GM23338 (cell line): ENCODE measurements at regions not wholly inside any gene's neighbourhood (a gene's known extent, or its start where the extent isn't known, plus 50 kb on each side); places are given as distances from the start of the nearest gene placed in this dataset.

Experiments
- ATAC-seq: fragments of 200-7000 bp; cut with Tn5 transposase; 3 replicates; pipeline ENCODE4 v1.9.1; 2020
- DNase-seq: peaks from one replicate; pipeline ENCODE4 v3.0.0-alpha.2; 2015; ENCODE audit warnings: low spot score
- H2AFZ ChIP-seq: fragments of 200-600 bp; sonication (generic); 2 replicates; pipeline ENCODE4 v1.8.0; 2016; ENCODE audit warnings: antibody characterized with exemption, mild to moderate bottlenecking, moderate library complexity
- H3F3A ChIP-seq: fragments of 200-600 bp; sonication (generic); replicated peaks from 2 replicates; pipeline ENCODE4 v1.8.0; 2017; ENCODE audit warnings: antibody characterized with exemption, mixed run types, low read depth
- H3K27ac ChIP-seq: fragments of 200-600 bp; sonication (generic); 2 replicates; pipeline ENCODE4 v1.6.1; 2016; ENCODE audit warnings: low read depth
- H3K27me3 ChIP-seq: fragments of 200-600 bp; sonication (generic); 2 replicates; pipeline ENCODE4 v1.8.0; 2016; ENCODE audit warnings: mild to moderate bottlenecking, mixed run types, moderate library complexity; ENCODE audit not compliant: insufficient read depth
- H3K36me3 ChIP-seq: fragments of 200-600 bp; sonication (generic); 2 replicates; pipeline ENCODE4 v1.8.0; 2016; ENCODE audit warnings: mild to moderate bottlenecking; ENCODE audit not compliant: insufficient read depth
- H3K4me1 ChIP-seq: fragments of 200-600 bp; sonication (generic); 2 replicates; pipeline ENCODE4 v1.8.0; 2016; ENCODE audit warnings: mild to moderate bottlenecking, moderate library complexity; ENCODE audit not compliant: insufficient read depth
- H3K4me2 ChIP-seq: fragments of 200-600 bp; sonication (generic); 2 replicates; pipeline ENCODE4 v1.7.1; 2017; ENCODE audit warnings: mixed run types
- H3K4me3 ChIP-seq: fragments of 200-600 bp; sonication (generic); 2 replicates; pipeline ENCODE4 v1.6.1; 2016; ENCODE audit warnings: mixed run types
- H3K79me2 ChIP-seq: fragments of 200-600 bp; sonication (generic); replicated peaks from 2 replicates; pipeline ENCODE4 v1.8.0; 2017; ENCODE audit warnings: mild to moderate bottlenecking; ENCODE audit not compliant: insufficient read depth
- H3K9me2 ChIP-seq: fragments of 200-600 bp; sonication (generic); 2 replicates; pipeline ENCODE4 v1.8.0; 2017; ENCODE audit not compliant: insufficient read depth
- H4K20me1 ChIP-seq: fragments of 200-600 bp; sonication (generic); replicated peaks from 2 replicates; pipeline ENCODE4 v1.8.0; 2017; ENCODE audit warnings: mild to moderate bottlenecking; ENCODE audit not compliant: insufficient read depth
- H3K27ac Mint-ChIP-seq: 2 replicates; pipeline ENCODE4 v1.8.0; 2020; ENCODE audit warnings: inconsistent platforms, mild to moderate bottlenecking, moderate library complexity, mixed read lengths
- H3K27me3 Mint-ChIP-seq: 3 replicates; pipeline ENCODE4 v1.8.0; 2022; ENCODE audit warnings: low read depth, mild to moderate bottlenecking, moderate library complexity, mixed read lengths, inconsistent platforms; ENCODE audit not compliant: insufficient read depth, poor library complexity
- H3K36me3 Mint-ChIP-seq: 3 replicates; pipeline ENCODE4 v1.8.0; 2021; ENCODE audit warnings: low read depth, mild to moderate bottlenecking, inconsistent platforms, moderate library complexity, mixed read lengths
- H3K4me1 Mint-ChIP-seq: 3 replicates; pipeline ENCODE4 v1.8.0; 2020; ENCODE audit warnings: mild to moderate bottlenecking, inconsistent platforms, mixed read lengths
- H3K4me3 Mint-ChIP-seq: 3 replicates; pipeline ENCODE4 v1.8.0; 2021; ENCODE audit warnings: moderate library complexity, mild to moderate bottlenecking, inconsistent platforms, mixed read lengths
- H3K9me3 Mint-ChIP-seq: 3 replicates; pipeline ENCODE4 v1.8.0; 2020; ENCODE audit warnings: moderate library complexity, mild to moderate bottlenecking, inconsistent platforms, mixed read lengths
- CREB1 ChIP-seq: fragments of 250-450 bp; sonication (Bioruptor Pico); IDR thresholded peaks from 2 replicates; pipeline ENCODE4 v1.5.0; 2020; ENCODE audit warnings: low read depth, mild to moderate bottlenecking, moderate library complexity
- JUNB ChIP-seq: IDR thresholded peaks from one replicate; pipeline ENCODE4 v1.6.1; 2016; ENCODE audit warnings: antibody characterized with exemption; ENCODE audit not compliant: unreplicated experiment
- NANOG ChIP-seq: IDR thresholded peaks from 2 replicates; pipeline ENCODE4 v1.6.1; 2016; ENCODE audit warnings: antibody characterized with exemption, borderline replicate concordance
- POLR2AphosphoS5 ChIP-seq: IDR thresholded peaks from 2 replicates; pipeline ENCODE4 v1.6.1; 2016; ENCODE audit warnings: antibody characterized with exemption, low read depth
- ZNF114 ChIP-seq: fragments of 250-450 bp; sonication (Bioruptor Pico); IDR thresholded peaks from 2 replicates; pipeline ENCODE4 v1.5.0; 2020; ENCODE audit warnings: mild to moderate bottlenecking, moderate library complexity
- TF ChIP-seq, protein P1 (sequence below): fragments of 250-450 bp; sonication (Bioruptor Pico); IDR thresholded peaks from 2 replicates; pipeline ENCODE4 v1.5.0; 2020; ENCODE audit warnings: mild to moderate bottlenecking, moderate library complexity

DNA sequence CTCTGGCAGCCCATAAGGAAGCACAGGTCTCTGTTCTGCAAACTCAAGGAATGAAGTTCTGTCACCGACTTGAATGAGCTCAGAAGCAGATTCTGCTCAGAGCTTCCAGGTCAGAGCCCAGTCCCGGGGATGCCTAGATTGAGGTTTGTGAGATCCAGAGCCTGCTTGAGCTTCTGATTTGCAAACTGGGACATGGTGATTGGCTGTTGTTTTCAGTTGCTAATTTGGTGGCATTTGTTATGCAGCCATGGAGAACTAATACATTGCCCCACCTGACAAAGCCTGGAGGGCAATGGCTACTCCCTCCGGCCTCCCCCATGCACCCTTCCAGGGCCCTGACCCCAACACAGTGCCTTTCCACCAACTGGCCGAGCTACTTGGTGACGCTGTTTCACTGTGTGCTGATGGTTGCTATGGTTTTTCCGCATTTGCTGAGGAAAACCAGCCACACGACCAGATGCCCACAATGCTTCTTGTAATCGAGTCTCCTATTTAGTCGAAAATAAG is 379.5 kb upstream of the ATP10A start (continued):
- TF ChIP-seq, protein P1, sequence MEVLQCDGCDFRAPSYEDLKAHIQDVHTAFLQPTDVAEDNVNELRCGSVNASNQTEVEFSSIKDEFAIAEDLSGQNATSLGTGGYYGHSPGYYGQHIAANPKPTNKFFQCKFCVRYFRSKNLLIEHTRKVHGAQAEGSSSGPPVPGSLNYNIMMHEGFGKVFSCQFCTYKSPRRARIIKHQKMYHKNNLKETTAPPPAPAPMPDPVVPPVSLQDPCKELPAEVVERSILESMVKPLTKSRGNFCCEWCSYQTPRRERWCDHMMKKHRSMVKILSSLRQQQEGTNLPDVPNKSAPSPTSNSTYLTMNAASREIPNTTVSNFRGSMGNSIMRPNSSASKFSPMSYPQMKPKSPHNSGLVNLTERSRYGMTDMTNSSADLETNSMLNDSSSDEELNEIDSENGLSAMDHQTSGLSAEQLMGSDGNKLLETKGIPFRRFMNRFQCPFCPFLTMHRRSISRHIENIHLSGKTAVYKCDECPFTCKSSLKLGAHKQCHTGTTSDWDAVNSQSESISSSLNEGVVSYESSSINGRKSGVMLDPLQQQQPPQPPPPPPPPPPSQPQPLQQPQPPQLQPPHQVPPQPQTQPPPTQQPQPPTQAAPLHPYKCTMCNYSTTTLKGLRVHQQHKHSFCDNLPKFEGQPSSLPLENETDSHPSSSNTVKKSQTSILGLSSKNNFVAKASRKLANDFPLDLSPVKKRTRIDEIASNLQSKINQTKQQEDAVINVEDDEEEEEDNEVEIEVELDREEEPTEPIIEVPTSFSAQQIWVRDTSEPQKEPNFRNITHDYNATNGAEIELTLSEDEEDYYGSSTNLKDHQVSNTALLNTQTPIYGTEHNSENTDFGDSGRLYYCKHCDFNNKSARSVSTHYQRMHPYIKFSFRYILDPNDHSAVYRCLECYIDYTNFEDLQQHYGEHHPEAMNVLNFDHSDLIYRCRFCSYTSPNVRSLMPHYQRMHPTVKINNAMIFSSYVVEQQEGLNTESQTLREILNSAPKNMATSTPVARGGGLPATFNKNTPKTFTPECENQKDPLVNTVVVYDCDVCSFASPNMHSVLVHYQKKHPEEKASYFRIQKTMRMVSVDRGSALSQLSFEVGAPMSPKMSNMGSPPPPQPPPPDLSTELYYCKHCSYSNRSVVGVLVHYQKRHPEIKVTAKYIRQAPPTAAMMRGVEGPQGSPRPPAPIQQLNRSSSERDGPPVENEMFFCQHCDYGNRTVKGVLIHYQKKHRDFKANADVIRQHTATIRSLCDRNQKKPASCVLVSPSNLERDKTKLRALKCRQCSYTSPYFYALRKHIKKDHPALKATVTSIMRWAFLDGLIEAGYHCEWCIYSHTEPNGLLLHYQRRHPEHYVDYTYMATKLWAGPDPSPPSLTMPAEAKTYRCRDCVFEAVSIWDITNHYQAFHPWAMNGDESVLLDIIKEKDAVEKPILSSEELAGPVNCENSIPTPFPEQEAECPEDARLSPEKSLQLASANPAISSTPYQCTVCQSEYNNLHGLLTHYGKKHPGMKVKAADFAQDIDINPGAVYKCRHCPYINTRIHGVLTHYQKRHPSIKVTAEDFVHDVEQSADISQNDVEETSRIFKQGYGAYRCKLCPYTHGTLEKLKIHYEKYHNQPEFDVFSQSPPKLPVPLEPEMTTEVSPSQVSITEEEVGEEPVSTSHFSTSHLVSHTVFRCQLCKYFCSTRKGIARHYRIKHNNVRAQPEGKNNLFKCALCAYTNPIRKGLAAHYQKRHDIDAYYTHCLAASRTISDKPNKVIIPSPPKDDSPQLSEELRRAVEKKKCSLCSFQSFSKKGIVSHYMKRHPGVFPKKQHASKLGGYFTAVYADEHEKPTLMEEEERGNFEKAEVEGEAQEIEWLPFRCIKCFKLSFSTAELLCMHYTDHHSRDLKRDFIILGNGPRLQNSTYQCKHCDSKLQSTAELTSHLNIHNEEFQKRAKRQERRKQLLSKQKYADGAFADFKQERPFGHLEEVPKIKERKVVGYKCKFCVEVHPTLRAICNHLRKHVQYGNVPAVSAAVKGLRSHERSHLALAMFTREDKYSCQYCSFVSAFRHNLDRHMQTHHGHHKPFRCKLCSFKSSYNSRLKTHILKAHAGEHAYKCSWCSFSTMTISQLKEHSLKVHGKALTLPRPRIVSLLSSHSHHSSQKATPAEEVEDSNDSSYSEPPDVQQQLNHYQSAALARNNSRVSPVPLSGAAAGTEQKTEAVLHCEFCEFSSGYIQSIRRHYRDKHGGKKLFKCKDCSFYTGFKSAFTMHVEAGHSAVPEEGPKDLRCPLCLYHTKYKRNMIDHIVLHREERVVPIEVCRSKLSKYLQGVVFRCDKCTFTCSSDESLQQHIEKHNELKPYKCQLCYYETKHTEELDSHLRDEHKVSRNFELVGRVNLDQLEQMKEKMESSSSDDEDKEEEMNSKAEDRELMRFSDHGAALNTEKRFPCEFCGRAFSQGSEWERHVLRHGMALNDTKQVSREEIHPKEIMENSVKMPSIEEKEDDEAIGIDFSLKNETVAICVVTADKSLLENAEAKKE = peak; percentile 75; the same call in 1 of the 2 replicates
- TF ChIP-seq POLR2AphosphoS5 (peak; percentile 65), JUNB (no peak), NANOG (peak; percentile 28; the same call in 1 of the 2 replicates), CREB1 (CRISPR knock-in tag) (0 out of 2 replicates have a peak, but pooled peaks have one; percentile 15)

- peaks cover 17% of the 10 kb centered on the region; the same call in 2 of the 3 replicates for H3K36me3 Mint-ChIP-seq
Observed at GRCh38 chr15:26235864-26236263, 372.7 kb upstream of the ATP10A start.

More at GRCh38 chr15:26235864-26236263, 372.7 kb upstream of the ATP10A start:
- peak overlapping the region; percentile 95 for H3K27ac ChIP-seq
- TF ChIP-seq ZNF114 (CRISPR knock-in tag) = no peak
- no peaks in the 10 kb centered on the region for H3K79me2 ChIP-seq
- H3K4me1 Mint-ChIP-seq = peaks cover 53% of the 10 kb centered on the region
- no peaks in the 10 kb centered on the region for H3K36me3 ChIP-seq
- peaks cover 12% of the 10 kb centered on the region; the same call in 1 of the 2 replicates for H3K9me2 ChIP-seq
- H3K27me3 ChIP-seq = no peaks in the 10 kb centered on the region
- H3K27me3 Mint-ChIP-seq = peaks cover 11% of the 10 kb centered on the region
- H3F3A ChIP-seq = no peaks in the 10 kb centered on the region; the same call in 1 of the 2 replicates
- peaks cover 48% of the 10 kb centered on the region for H3K4me1 ChIP-seq
- H4K20me1 ChIP-seq = no peaks in the 10 kb centered on the region
- peak; percentile 68 for ATAC-seq
- H3K4me3 Mint-ChIP-seq = peak overlapping the region; percentile 48
- peak overlapping the region; percentile 93 for H3K27ac Mint-ChIP-seq
- H3K4me2 ChIP-seq = peak overlapping the region; percentile 31
- peak; percentile 65 for DNase-seq
- peak overlapping the region; percentile 22; the same call in 1 of the 2 replicates for H3K4me3 ChIP-seq
- peaks cover 9% of the 10 kb centered on the region; the same call in 2 of the 3 replicates for H3K9me3 Mint-ChIP-seq
- no peak overlapping the region for H2AFZ ChIP-seq
